Smooth muscle cell of the brain vasculature (primary cell): ENCODE measurements at regions not wholly inside any gene's neighbourhood (a gene's known extent, or its start where the extent isn't known, plus 50 kb on each side); places are given as distances from the start of the nearest gene placed in this dataset.

Experiments
- DNase-seq: peaks from one replicate; pipeline ENCODE4 v3.0.0-alpha.2; 2012; ENCODE audit warnings: low read depth, low spot score

- peak; percentile 46 for DNase-seq
Observed at GRCh38 chr19:31160336-31160926, 188.8 kb downstream of the TSHZ3 start.

GRCh38 chr19:31154021-31154420, 195.2 kb downstream of the TSHZ3 start:
- DNase-seq = no peak

- no peak for DNase-seq
Observed at GRCh38 chr19:31152906-31153305, 196.3 kb downstream of the TSHZ3 start.

- no peak for DNase-seq
Observed at GRCh38 chr19:31149441-31149941, 199.7 kb downstream of the TSHZ3 start.

- no peak for DNase-seq
Observed at GRCh38 chr19:31148671-31149070, 200.6 kb downstream of the TSHZ3 start.

GRCh38 chr19:31147234-31147633, 202.0 kb downstream of the TSHZ3 start:
- no peak for DNase-seq

- DNase-seq = no peak
Observed at GRCh38 chr19:31146546-31147183, 202.6 kb downstream of the TSHZ3 start.

GRCh38 chr19:31146015-31146414, 203.2 kb downstream of the TSHZ3 start:
- no peak for DNase-seq

- no peak for DNase-seq
Observed at GRCh38 chr19:31145007-31145406, 204.2 kb downstream of the TSHZ3 start.

GRCh38 chr19:31144075-31144870, 205.0 kb downstream of the TSHZ3 start:
- no peak for DNase-seq

- no peak for DNase-seq
Observed at GRCh38 chr19:31141301-31141700, 207.9 kb downstream of the TSHZ3 start.

- DNase-seq = no peak
Observed at GRCh38 chr19:31140717-31141116, 208.5 kb downstream of the TSHZ3 start.

- no peak for DNase-seq
Observed at GRCh38 chr19:31139871-31140505, 209.2 kb downstream of the TSHZ3 start.

- DNase-seq = no peak
Observed at GRCh38 chr19:31138077-31138476, 211.2 kb downstream of the TSHZ3 start.

- no peak for DNase-seq
Observed at GRCh38 chr19:31135841-31136240, 213.4 kb downstream of the TSHZ3 start.

GRCh38 chr19:31132753-31133110, 216.5 kb downstream of the TSHZ3 start:
- DNase-seq = no peak

- DNase-seq = no peak
Observed at GRCh38 chr19:31128291-31128690, 220.9 kb downstream of the TSHZ3 start.

- peak; percentile 81 for DNase-seq
Observed at GRCh38 chr19:31127134-31127967, 221.9 kb downstream of the TSHZ3 start.

GRCh38 chr19:31126236-31126635, 223.0 kb downstream of the TSHZ3 start:
- no peak for DNase-seq

- DNase-seq = no peak
Observed at GRCh38 chr19:31125071-31125470, 224.2 kb downstream of the TSHZ3 start.

- DNase-seq = no peak
Observed at GRCh38 chr19:31121501-31121900, 227.7 kb downstream of the TSHZ3 start.
